HL-60 (cell line): ENCODE measurements at regions not wholly inside any gene's neighbourhood (a gene's known extent, or its start where the extent isn't known, plus 50 kb on each side); places are given as distances from the start of the nearest gene placed in this dataset.
A peak's percentile ranks its signal among the peaks of the same experiment; 100 is the strongest.
"Not testable (repeated sequence)": the region's sequence is repeated elsewhere in the genome, so short reads cannot be mapped to it uniquely, and the experiment has no call there.

Experiments
- DNase-seq, 2 experiments: peaks; one replicate each; pipeline ENCODE4 v3.0.0-alpha.2; 2010 to 2020; ENCODE audit warnings: low read depth in 1 of 2, low spot score in 1 of 2
- H3K27ac ChIP-seq: fragments of 250-450 bp; sonication (Bioruptor Pico); replicated peaks from 2 replicates; pipeline ENCODE4 v1.5.1; 2020; ENCODE audit warnings: mild to moderate bottlenecking, moderate library complexity
- H3K27me3 ChIP-seq: fragments of 250-450 bp; sonication (Bioruptor Pico); 2 replicates; pipeline ENCODE4 v1.5.1; 2021; ENCODE audit warnings: mild to moderate bottlenecking, moderate library complexity; ENCODE audit not compliant: insufficient read depth, poor library complexity, severe bottlenecking
- H3K4me3 ChIP-seq: replicated peaks from 2 replicates; pipeline ENCODE4 v1.5.1; 2011; ENCODE audit warnings: mild to moderate bottlenecking, control low read depth, low read length; ENCODE audit not compliant: insufficient read depth
- CTCF ChIP-seq: IDR thresholded peaks from one replicate; pipeline ENCODE4 v1.5.1; 2011; ENCODE audit warnings: low read length, control low read depth, inconsistent platforms; ENCODE audit not compliant: insufficient read depth
- GABPA ChIP-seq: IDR thresholded peaks from 2 replicates; pipeline ENCODE4 v1.6.1; 2012; ENCODE audit warnings: low read depth
- POLR2AphosphoS5 ChIP-seq: IDR thresholded peaks from 2 replicates; pipeline ENCODE4 v1.6.1; 2012; ENCODE audit warnings: low read depth
- REST ChIP-seq: IDR thresholded peaks from 2 replicates; pipeline ENCODE4 v1.6.1; 2012; ENCODE audit warnings: low read depth; ENCODE audit not compliant: insufficient replicate concordance
- SPI1 ChIP-seq: IDR thresholded peaks from 2 replicates; pipeline ENCODE4 v1.6.1; 2012; ENCODE audit warnings: low read depth, mild to moderate bottlenecking, borderline replicate concordance

GRCh38 chr1:239112101-239112935 is 274.1 kb upstream of the CHRM3 start:
- no peak overlapping the region for H3K4me3 ChIP-seq
- no peak for DNase-seq
- TF ChIP-seq CTCF: no peak
- no peak for TF ChIP-seq POLR2AphosphoS5
- TF ChIP-seq SPI1: no peak
- TF ChIP-seq GABPA: no peak
- TF ChIP-seq REST: no peak
- H3K27me3 ChIP-seq: no peaks in the 10 kb centered on the region
- H3K27ac ChIP-seq: no peak overlapping the region

DNA sequence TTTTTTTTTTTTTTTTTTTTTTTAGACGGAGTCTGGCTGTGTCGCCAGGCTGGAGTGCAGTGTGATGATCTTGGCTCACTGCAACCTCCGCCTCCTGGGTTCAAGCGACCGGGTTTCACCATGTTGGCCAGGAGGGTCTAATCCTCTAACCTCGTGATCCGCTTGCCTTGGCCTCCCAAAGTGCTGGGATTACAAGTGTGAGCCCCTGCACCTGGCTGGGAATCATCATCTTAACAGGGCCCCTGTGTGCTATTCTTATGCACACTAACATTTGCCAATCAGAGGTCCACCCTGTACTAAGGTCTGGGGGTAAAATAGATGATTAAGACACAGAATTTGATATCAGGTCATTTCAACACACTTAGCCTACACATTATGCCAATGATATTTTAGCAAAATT is 278.7 kb upstream of the CHRM3 start:
- H3K27me3 ChIP-seq: no peaks in the 10 kb centered on the region
- no peak for DNase-seq
- no peak overlapping the region for H3K27ac ChIP-seq
- no peak for TF ChIP-seq CTCF
- TF ChIP-seq GABPA: no peak
- no peak for TF ChIP-seq REST
- no peak for TF ChIP-seq SPI1
- TF ChIP-seq POLR2AphosphoS5: no peak
- no peak overlapping the region for H3K4me3 ChIP-seq

- not testable (repeated sequence) for DNase-seq, H3K27ac ChIP-seq
Measured at GRCh38 chr1:239106689-239107088, 279.7 kb upstream of the CHRM3 start.

GRCh38 chr1:239098400-239099037 is 287.8 kb upstream of the CHRM3 start:
- TF ChIP-seq POLR2AphosphoS5 (no peak), SPI1 (peak; percentile 8; the same call in 1 of the 2 replicates)
- DNase-seq: no peak
- H3K27me3 ChIP-seq: no peaks in the 10 kb centered on the region

More at GRCh38 chr1:239106689-239107088, 279.7 kb upstream of the CHRM3 start:
- not testable (repeated sequence) for H3K27me3 ChIP-seq, H3K4me3 ChIP-seq

More at GRCh38 chr1:239098400-239099037, 287.8 kb upstream of the CHRM3 start:
- H3K4me3 ChIP-seq: no peak overlapping the region
- H3K27ac ChIP-seq: no peak overlapping the region
